ENCODE measurements at regions not wholly inside any gene's neighbourhood (a gene's known extent, or its start where the extent isn't known, plus 50 kb on each side); places are given as distances from the start of the nearest gene placed in this dataset.

DNA sequence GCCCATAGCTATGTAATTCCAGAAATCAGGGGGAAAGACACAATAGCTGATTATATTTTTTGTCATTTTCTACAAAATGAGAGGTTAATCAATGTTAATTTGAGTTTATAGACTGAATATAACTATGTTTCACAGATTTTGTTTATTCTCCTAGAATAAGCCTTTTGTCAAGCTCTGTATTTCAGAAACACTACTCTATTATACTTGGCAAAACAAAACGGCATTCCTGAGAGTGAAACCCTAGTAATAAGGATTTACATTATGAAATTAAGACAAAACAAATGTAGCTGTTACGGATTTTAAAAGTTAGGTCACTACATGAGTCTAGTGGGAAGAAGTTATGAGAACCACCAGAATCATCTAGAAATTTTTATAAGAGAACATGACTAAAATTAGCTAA lies 334.2 kb downstream of the KLF12 start:
- no peak for DNase-seq (ENCODE audit: low read depth)

DNA sequence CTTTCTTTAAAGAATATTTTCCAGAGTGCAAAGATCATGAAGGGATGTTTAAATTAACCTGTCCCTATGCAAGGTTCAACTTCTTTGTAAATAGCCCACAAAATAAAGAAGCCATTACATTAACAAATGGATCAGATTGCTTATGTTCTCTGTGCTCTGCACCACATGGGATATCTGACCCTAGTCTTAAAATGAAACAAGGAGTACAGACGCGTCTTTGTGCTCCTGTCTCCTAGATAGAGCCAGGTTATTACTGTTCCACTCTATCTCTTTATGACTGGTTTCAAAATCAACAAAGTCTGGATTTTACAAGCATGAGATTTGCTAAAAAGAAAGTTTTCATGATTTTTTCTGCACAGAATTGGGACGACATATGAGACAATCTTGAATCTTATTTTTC lies 339.4 kb downstream of the KLF12 start:
- DNase-seq (ENCODE audit: low read depth): no peak

GRCh38 chr13:73793361-73793760 lies 340.8 kb downstream of the KLF12 start:
- no peak for DNase-seq (ENCODE audit: low read depth)

- DNase-seq (ENCODE audit: low read depth): no peak
Measured at GRCh38 chr13:73792796-73793195, 341.4 kb downstream of the KLF12 start.

DNA sequence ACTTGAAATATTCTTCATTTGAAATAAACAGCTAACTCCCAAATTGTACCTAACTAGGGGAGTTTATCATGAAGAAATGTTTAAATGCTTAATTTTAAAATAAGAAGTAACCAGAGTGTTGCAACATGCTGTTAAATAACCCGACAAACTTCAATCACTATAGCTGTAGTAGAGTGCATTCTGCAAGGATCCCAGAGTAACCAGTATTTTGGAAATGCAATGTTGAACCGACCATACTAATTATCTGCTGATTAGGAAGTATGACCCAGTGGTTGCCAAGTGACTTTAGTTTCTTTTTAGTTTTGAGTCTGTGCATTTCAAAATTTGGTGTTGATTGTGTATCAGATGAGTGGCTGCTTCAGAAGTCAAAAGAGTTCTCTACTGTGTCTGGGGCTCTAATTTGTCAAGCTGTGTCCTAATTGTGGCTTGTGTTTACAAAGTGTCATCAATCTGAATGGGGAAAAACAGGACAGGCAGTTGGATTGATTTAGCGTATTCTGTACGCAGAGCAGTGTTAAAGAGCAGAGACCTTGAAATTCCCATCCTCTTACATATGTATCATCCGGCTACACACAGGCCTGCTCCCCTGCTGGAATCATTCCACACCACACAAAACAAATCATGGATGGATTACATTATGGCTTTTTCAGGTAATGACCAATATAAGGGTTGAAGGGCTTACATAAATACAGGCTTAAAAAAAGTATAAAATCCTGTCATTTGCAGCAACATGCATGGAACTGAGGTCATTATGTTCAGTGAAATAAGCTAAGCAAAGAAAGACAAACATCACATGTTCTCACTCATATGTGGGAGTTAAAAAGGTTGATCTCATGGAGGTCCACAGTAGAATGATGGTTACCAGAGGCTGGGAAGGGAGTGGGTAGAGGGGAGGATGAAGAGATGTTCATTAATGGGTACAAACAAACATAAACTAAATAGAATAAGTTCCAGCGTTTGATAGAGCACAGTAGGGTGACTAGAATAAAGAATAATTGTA lies 351.5 kb downstream of the KLF12 start:
- DNase-seq (ENCODE audit: low read depth): no peak

DNA sequence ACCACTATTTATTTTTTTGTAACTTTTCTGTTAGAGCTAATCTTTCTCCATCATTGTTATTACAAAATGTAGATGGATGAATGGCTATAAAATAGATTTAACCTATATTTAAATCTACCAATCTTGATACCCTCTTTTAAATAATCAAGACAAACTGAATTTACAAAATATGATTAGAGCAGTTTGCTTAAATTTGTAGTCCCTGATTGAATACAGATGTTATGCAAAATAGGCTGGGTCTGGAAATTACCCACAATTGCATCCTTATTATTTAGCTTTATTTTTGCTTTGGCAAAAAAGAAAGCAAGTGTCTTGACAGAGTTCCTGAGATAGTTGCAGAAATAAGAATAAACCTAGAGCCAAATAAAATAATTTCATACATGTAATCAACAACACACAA lies 352.8 kb downstream of the KLF12 start:
- no peak for DNase-seq (ENCODE audit: low read depth)

GRCh38 chr13:73779881-73780280 lies 354.3 kb downstream of the KLF12 start:
- DNase-seq (ENCODE audit: low read depth): no peak

- DNase-seq (ENCODE audit: low read depth): no peak
Measured at GRCh38 chr13:73778242-73778864, 355.9 kb downstream of the KLF12 start.

DNA sequence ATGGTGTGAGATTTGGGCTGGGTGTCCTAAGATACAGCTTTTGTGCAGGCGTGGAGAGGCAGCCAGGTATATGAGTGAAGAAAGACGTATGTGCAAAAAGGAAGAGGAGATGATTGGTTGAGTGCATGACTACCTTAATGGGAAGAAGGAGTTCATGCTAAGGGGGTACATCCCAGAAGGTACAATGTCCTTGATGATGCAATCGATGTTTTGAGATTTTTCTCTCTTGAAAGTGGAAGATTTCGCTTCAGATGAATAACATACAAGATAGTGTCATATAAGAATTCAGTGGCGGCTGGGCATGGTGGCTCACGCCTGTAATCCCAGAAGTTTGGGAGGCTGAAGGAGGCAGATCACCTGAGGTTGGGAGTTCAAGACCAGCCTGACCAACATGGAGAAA lies 357.1 kb downstream of the KLF12 start:
- DNase-seq (ENCODE audit: low read depth): no peak

- no peak for DNase-seq (ENCODE audit: low read depth)
Measured at GRCh38 chr13:73776151-73776785, 357.9 kb downstream of the KLF12 start.

DNA sequence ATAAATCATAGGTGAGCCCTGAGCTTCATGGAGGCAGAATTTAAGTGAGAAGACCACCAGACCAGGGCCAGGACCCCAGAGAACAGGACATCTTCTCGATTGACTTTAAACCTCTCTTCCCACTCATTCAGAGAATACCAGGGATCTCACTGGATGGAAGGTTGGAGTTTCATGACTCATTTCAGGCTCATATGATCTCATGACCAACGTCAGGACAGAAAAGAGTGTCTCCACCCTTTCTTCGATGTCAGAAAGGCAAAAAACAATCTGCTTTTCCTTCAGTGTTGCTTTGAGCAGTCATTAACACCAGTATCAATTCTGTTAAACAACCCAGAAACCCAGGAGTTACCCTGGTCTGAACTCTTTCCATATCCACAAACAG lies 361.0 kb downstream of the KLF12 start:
- no peak for DNase-seq (ENCODE audit: low read depth)

DNA sequence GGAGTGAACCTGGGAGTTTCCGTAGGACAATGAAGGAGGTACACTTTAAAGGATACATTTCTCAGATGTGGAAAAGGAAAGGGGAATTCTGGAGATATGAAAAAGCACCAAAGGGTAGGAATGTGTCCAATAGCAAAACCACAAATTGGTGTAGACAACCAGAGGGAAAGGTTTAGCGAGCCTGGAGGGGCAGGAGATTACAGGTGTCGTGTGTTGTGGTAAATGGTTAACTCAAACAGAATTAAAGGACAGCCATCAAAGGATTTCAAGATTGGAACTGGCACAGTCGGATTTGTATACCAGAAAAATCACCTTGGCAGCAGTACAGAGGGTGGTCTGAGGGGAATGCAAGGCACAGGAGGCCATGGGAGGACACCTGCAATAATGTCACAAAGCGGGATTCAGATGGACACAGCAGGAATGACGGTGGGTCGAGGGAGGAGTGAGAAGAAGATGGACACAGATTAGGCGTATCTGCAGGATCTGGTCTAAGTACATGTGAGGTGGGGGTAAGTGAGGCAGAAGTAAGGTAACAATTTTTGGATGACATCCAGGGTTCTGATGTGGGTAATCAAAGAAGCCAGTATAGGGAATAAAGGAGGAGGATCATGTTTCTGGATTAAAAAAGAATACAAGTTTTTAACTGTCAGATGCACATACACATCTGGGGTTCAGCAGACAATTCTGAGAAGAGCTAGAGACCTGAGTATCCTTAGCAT lies 361.6 kb downstream of the KLF12 start:
- no peak for DNase-seq (ENCODE audit: low read depth)

DNA sequence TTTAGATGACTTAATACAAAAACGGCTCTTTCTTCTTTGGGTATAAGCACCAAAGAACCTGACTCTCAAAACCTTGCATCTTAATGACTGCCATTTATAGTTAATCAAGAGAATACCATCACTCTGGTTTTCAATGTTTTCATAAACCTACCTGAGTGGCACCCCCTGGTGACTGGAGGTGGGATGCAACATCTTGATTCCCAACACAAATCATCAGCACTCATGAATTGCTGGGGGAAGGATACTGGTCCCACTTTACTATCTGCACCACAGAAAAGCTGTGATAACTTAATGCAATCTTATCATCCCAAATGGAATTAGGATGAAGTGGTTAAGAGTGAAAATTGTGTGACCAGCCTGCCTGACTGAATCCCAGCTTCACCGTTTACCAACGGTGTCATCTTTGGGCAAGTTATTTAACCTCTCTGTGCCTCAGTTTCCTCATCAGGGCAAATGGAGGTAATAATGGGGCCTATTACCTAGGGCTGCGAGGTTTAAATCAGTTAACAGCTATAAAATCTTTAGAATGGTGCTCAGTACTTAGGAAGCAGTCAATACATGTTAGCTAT lies 366.4 kb downstream of the KLF12 start:
- peak; percentile 5 for DNase-seq (ENCODE audit: low read depth)

- no peak for DNase-seq (ENCODE audit: low read depth)
Measured at GRCh38 chr13:73767191-73767741, 366.9 kb downstream of the KLF12 start.

GRCh38 chr13:73765651-73766384 lies 368.4 kb downstream of the KLF12 start:
- DNase-seq (ENCODE audit: low read depth): peak; percentile 52

- no peak for DNase-seq (ENCODE audit: low read depth)
Measured at GRCh38 chr13:73759434-73759833, 374.8 kb downstream of the KLF12 start.

- DNase-seq (ENCODE audit: low read depth): no peak
Measured at GRCh38 chr13:73757481-73758233, 376.5 kb downstream of the KLF12 start.

DNA sequence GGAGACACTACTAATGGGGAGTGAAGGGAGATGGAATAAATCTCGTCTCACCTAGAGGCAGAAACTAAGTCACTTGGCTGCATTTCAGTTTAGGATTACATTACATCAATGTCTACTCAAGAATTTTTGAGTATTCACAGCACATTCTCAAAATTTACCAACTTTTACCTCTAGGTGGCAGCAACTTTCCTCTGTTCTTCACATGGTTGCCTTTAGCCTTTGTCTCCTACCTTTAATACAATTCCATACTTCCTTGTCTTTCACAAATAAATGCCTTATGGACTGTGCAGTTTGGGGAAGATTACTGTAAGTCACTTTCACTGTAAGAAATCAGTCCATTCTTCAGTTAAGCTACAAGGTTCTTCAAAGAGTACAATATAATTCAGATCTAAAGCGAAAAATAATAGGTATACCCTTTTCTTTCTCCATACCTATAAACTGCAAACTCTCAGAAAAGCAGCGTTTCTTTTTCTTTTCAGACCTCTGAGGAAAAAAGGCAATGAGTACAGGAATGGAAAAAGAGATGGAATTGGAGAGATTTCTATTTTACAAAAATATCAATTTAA lies 379.4 kb downstream of the KLF12 start:
- peak; percentile 26 for DNase-seq (ENCODE audit: low read depth)

DNA sequence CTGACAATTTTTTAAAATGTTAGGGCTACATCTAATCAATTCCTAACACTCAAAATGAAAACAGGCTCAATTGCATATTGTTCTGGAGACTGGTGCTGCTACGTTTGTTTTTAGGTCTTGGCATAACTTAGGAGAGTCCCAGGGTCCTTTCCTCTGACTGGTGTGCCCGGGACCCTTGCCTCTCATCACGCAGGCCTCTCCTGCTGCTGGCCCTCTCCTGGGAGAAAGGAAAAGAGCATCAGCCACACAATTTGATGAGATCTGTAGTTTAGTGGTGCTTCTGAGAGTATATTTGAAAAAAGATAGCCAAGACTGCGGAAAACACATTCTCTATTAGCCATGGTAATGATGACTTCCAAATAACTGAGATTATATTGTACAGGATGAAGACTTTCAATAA lies 380.0 kb downstream of the KLF12 start:
- no peak for DNase-seq (ENCODE audit: low read depth)

DNA sequence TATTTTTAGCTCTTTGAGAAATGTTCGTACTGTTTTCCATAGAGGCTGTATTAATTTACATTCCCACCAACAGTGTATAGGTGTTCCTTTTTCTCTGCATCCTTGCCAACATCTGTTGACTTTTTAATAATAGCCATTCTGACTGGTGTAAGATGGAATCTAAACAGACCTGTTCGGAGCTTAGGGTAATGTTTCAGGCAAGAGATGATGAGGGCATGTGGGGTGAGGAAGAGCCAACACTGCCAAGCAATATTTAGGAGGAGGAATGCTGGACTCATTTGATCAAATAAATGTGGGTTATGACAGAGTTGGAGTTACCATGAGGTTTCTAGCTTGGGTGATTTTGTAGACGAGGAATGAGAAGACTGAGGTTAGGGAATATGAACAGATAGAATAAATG lies 382.9 kb downstream of the KLF12 start:
- DNase-seq (ENCODE audit: low read depth): no peak

Data from stimulated activated CD4-positive, alpha-beta T cell treated with anti-CD3 and anti-CD28 coated beads, Interleukin-2, amount 100 ng/mL, for 4 hours (primary cell).